H9 (cell line): ENCODE measurements at regions not wholly inside any gene's neighbourhood (a gene's known extent, or its start where the extent isn't known, plus 50 kb on each side); places are given as distances from the start of the nearest gene placed in this dataset.

Source experiments
- DNase-seq: peaks from one replicate; pipeline ENCODE4 v3.0.0-alpha.2; 2017
- H2AFZ ChIP-seq: one replicate; pipeline ENCODE4 v1.6.1; 2013; ENCODE audit warnings: mild to moderate bottlenecking, low read length, control low read depth, moderate library complexity
- H2AK5ac ChIP-seq: 2 replicates; pipeline ENCODE4 v1.6.1; 2013; ENCODE audit warnings: low read length, control low read depth, mixed read lengths; ENCODE audit not compliant: insufficient read length
- H2BK120ac ChIP-seq: one replicate; pipeline ENCODE4 v1.6.1; 2013; ENCODE audit warnings: low read depth, mild to moderate bottlenecking, low read length, control low read depth, inconsistent platforms; ENCODE audit not compliant: poor library complexity, severe bottlenecking
- H2BK12ac ChIP-seq: 2 replicates; pipeline ENCODE4 v1.6.1; 2013; ENCODE audit warnings: low read length, control low read depth, mixed read lengths, low read depth; ENCODE audit not compliant: insufficient read length
- H2BK15ac ChIP-seq: 2 replicates; pipeline ENCODE4 v1.6.1; 2013; ENCODE audit warnings: low read depth, low read length, control low read depth
- H2BK20ac ChIP-seq: one replicate; pipeline ENCODE4 v1.6.1; 2013; ENCODE audit warnings: low read depth, mild to moderate bottlenecking, low read length, control low read depth, inconsistent platforms; ENCODE audit not compliant: poor library complexity, severe bottlenecking
- H2BK5ac ChIP-seq: 2 replicates; pipeline ENCODE4 v1.6.1; 2013; ENCODE audit warnings: low read length, control low read depth, mixed read lengths; ENCODE audit not compliant: insufficient read length
- H3K14ac ChIP-seq: 2 replicates; pipeline ENCODE4 v1.6.1; 2013; ENCODE audit warnings: low read length, control low read depth; ENCODE audit not compliant: insufficient read depth
- H3K18ac ChIP-seq: 2 replicates; pipeline ENCODE4 v1.6.1; 2013; ENCODE audit warnings: low read depth, mild to moderate bottlenecking, mixed read lengths, low read length, control low read depth; ENCODE audit not compliant: insufficient read length
- H3K23ac ChIP-seq: 2 replicates; pipeline ENCODE4 v1.6.1; 2013; ENCODE audit warnings: low read length, control low read depth, mixed read lengths, low read depth; ENCODE audit not compliant: insufficient read length
- H3K23me2 ChIP-seq: 2 replicates; pipeline ENCODE4 v1.6.1; 2013; ENCODE audit warnings: low read depth, mild to moderate bottlenecking, mixed read lengths, low read length, control low read depth; ENCODE audit not compliant: insufficient read length, poor library complexity, severe bottlenecking
- H3K27ac ChIP-seq: 2 replicates; pipeline ENCODE4 v1.5.1; 2013; ENCODE audit warnings: low read length, control low read depth, mixed read lengths, low read depth; ENCODE audit not compliant: insufficient read length
- H3K27me3 ChIP-seq: 2 replicates; pipeline ENCODE4 v1.6.1; 2013; ENCODE audit warnings: low read length, control low read depth, inconsistent platforms; ENCODE audit not compliant: insufficient read depth
- H3K4ac ChIP-seq: 2 replicates; pipeline ENCODE4 v1.6.1; 2013; ENCODE audit warnings: low read depth, mild to moderate bottlenecking, control low read depth, inconsistent platforms, low read length, moderate library complexity
- H3K4me1 ChIP-seq: 2 replicates; pipeline ENCODE4 v1.6.1; 2013; ENCODE audit warnings: low read length, control low read depth, inconsistent platforms; ENCODE audit not compliant: insufficient read depth
- H3K4me2 ChIP-seq: 2 replicates; pipeline ENCODE4 v1.6.1; 2013; ENCODE audit warnings: low read length, control low read depth, mixed read lengths; ENCODE audit not compliant: insufficient read length, insufficient read depth
- H3K56ac ChIP-seq: 2 replicates; pipeline ENCODE4 v1.6.1; 2013; ENCODE audit warnings: low read depth, mild to moderate bottlenecking, mixed read lengths, low read length, control low read depth; ENCODE audit not compliant: insufficient read length
- H3K79me1 ChIP-seq: 2 replicates; pipeline ENCODE4 v1.6.1; 2013; ENCODE audit warnings: low read depth, mild to moderate bottlenecking, moderate library complexity, low read length, control low read depth, inconsistent platforms; ENCODE audit not compliant: insufficient read depth, poor library complexity, severe bottlenecking
- H3K79me2 ChIP-seq: 2 replicates; pipeline ENCODE4 v1.6.1; 2013; ENCODE audit warnings: low read length, control low read depth, inconsistent platforms; ENCODE audit not compliant: insufficient read depth
- H3K9ac ChIP-seq: 2 replicates; pipeline ENCODE4 v1.6.1; 2013; ENCODE audit warnings: low read length, control low read depth, mixed read lengths; ENCODE audit not compliant: insufficient read length; ENCODE audit errors: extremely low read depth
- H3K9me3 ChIP-seq: one replicate; pipeline ENCODE4 v1.6.1; 2013; ENCODE audit warnings: low read depth, low read length, inconsistent platforms; ENCODE audit not compliant: control insufficient read depth
- H3T11ph ChIP-seq: one replicate; pipeline ENCODE4 v1.6.1; 2013; ENCODE audit warnings: mild to moderate bottlenecking, low read length, control low read depth, inconsistent platforms
- H4K20me1 ChIP-seq: one replicate; pipeline ENCODE4 v1.6.1; 2013; ENCODE audit not compliant: control insufficient read depth, insufficient read length, insufficient read depth
- H4K5ac ChIP-seq: 2 replicates; pipeline ENCODE4 v1.6.1; 2013; ENCODE audit warnings: low read depth, mild to moderate bottlenecking, mixed read lengths, low read length, control low read depth; ENCODE audit not compliant: insufficient read length
- H4K8ac ChIP-seq: replicated peaks from 2 replicates; pipeline ENCODE4 v1.6.1; 2013; ENCODE audit warnings: low read length, control low read depth, mixed read lengths, low read depth; ENCODE audit not compliant: insufficient read length
- H4K91ac ChIP-seq: 2 replicates; pipeline ENCODE4 v1.6.1; 2013; ENCODE audit warnings: low read depth, mild to moderate bottlenecking, moderate library complexity, mixed read lengths, low read length, control low read depth; ENCODE audit not compliant: insufficient read length
- H3K27ac Mint-ChIP-seq, 3 experiments: 2 replicates in 2 of 3; 3 replicates in 1 of 3; pipeline ENCODE4 v1.8.0; 2020 to 2021; ENCODE audit warnings: mixed read lengths in 3 of 3, mild to moderate bottlenecking in 1 of 3, moderate library complexity in 1 of 3
- H3K27me3 Mint-ChIP-seq: 2 replicates; pipeline ENCODE4 v1.8.0; 2021; ENCODE audit warnings: low read depth, mild to moderate bottlenecking, moderate library complexity, mixed read lengths
- H3K36me3 Mint-ChIP-seq, 3 experiments: 2 replicates in 2 of 3; 3 replicates in 1 of 3; pipeline ENCODE4 v1.8.0; 2020 to 2021; ENCODE audit warnings: low read depth in 3 of 3, mixed read lengths in 3 of 3; ENCODE audit not compliant: insufficient read depth in 1 of 3
- H3K4me1 Mint-ChIP-seq, 2 experiments: 2 replicates each; pipeline ENCODE4 v1.8.0; 2020; ENCODE audit warnings: mixed read lengths in 2 of 2
- H3K4me3 Mint-ChIP-seq, 2 experiments: 2 replicates in 1 of 2; 3 replicates in 1 of 2; pipeline ENCODE4 v1.8.0; 2020 to 2021; ENCODE audit warnings: mild to moderate bottlenecking in 2 of 2, mixed read lengths in 2 of 2, moderate library complexity in 1 of 2
- H3K9me3 Mint-ChIP-seq, 2 experiments: 2 replicates in 1 of 2; 3 replicates in 1 of 2; pipeline ENCODE4 v1.8.0; 2020; ENCODE audit warnings: mild to moderate bottlenecking in 2 of 2, mixed read lengths in 2 of 2, moderate library complexity in 1 of 2
- CTCF ChIP-seq: fragments of 200-600 bp; sonication (generic); conservative IDR thresholded peaks from 3 replicates; pipeline ENCODE4 v1.8.0; 2021; ENCODE audit warnings: antibody characterized with exemption, mild to moderate bottlenecking
- WGBS: extraction: QIAGEN DNeasy Blood & Tissue Kit; methylation state at CpG from one replicate; pipeline ENCODE4 v1.1.7; 2013; ENCODE audit warnings: missing lambda C conversion rate, low lambda C conversion rate, mixed read lengths; ENCODE audit not compliant: insufficient read length; ENCODE audit errors: extremely low coverage; 5-methylcytosine and 5-hydroxymethylcytosine counted together

- Histone ChIP-seq H2BK15ac (no peak overlapping the region), H3K14ac (no peak overlapping the region), H3K27me3 (no peaks in the 10 kb centered on the region), H3K56ac (no peak overlapping the region), H2BK12ac (no peak overlapping the region), H3K4ac (no peak overlapping the region), H3K9me3 (no peaks in the 10 kb centered on the region), H3K23me2 (no peaks in the 10 kb centered on the region), H3K18ac (no peak overlapping the region), H3K23ac (no peak overlapping the region), H2BK20ac (no peak overlapping the region), H4K91ac (no peak overlapping the region), H4K5ac (no peak overlapping the region), H2BK120ac (no peak overlapping the region), H3K79me1 (no peaks in the 10 kb centered on the region), H3K9ac (no peak overlapping the region), H4K20me1 (no peaks in the 10 kb centered on the region), H3K79me2 (no peaks in the 10 kb centered on the region), H3K4me1 (no peaks in the 10 kb centered on the region; the same call in 1 of the 2 replicates), H2AK5ac (no peak overlapping the region), H2AFZ (no peak overlapping the region), H3K27ac (no peak overlapping the region), H2BK5ac (no peak overlapping the region), H3T11ph (no peak overlapping the region), H4K8ac (no peak overlapping the region), H3K4me2 (no peak overlapping the region)
- peak overlapping the region; percentile 45 to 97 (median 77); a peak in 4 of 7 replicates for H3K27ac Mint-ChIP-seq
- DNase-seq: no peak
- TF ChIP-seq CTCF: no peak
- WGBS: no CpG with 5 or more reads among the region's 2 CpGs
- no peaks in the 10 kb centered on the region for H3K27me3 Mint-ChIP-seq
- H3K4me3 Mint-ChIP-seq: no peak overlapping the region
- peaks cover 0 to 7% (median 0%) of the 10 kb centered on the region in 3 experiments; a peak in 2 of 7 replicates for H3K36me3 Mint-ChIP-seq
- H3K9me3 Mint-ChIP-seq: peaks cover 6 to 8% of the 10 kb centered on the region in 2 experiments; a peak in 3 of 5 replicates
- H3K4me1 Mint-ChIP-seq: peaks cover 8 to 9% of the 10 kb centered on the region in 2 experiments
Measured at GRCh38 chr7:119482671-119483070, 790.3 kb upstream of the KCND2 start.
